H1 (cell line): ENCODE measurements at regions not wholly inside any gene's neighbourhood (a gene's known extent, or its start where the extent isn't known, plus 50 kb on each side); places are given as distances from the start of the nearest gene placed in this dataset.

Experiments used
- MAFK ChIP-seq: IDR thresholded peaks from 2 replicates; pipeline ENCODE4 v1.6.1; 2012; ENCODE audit warnings: low read depth, mild to moderate bottlenecking, improper control_type of control experiment, low read length
- SAP30 ChIP-seq: fragments of 300-600 bp; sonication (generic); IDR thresholded peaks from 2 replicates; pipeline ENCODE4 v1.7.1; 2012; ENCODE audit warnings: low read length, moderate library complexity, mild to moderate bottlenecking, inconsistent platforms; ENCODE audit not compliant: insufficient read depth, insufficient replicate concordance

DNA sequence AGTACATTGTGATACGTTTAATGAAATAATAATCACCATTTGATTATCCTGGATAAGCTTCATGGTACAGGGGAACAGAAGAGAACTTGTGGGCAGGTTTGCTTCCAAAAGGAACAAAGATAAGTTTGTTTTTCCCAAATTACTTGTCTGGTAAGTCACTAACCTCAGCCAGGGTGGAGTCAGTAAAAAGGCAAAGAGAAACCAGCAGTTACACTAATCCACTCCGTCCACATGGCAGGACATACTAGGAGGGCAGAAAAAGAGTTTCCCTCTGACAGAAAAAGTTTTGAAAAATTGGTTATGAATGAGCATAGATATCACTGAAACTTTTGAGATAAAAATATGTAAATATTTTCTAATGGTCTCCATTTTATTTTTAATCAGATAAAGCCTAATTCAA, 285.9 kb downstream of the IL15 start (continued):
- TF ChIP-seq SAP30 (no peak), MAFK (no peak)
- TF ChIP-seq, all 59 proteins: peak for 0
